ENCODE measurements at regions not wholly inside any gene's neighbourhood (a gene's known extent, or its start where the extent isn't known, plus 50 kb on each side); places are given as distances from the start of the nearest gene placed in this dataset.
"Not testable (repeated sequence)": the region's sequence is repeated elsewhere in the genome, so short reads cannot be mapped to it uniquely, and the experiment has no call there.

GRCh38 chr11:69948256-69949141 is 129.3 kb upstream of the FGF3 start:
- in situ Hi-C loops (cut with HindIII; ENCODE audit: low pct_unique_long_range_greater_than_20kb, low sequenced_read_pairs) = no loop called here
- no peak for DNase-seq (ENCODE audit: low read depth in 1 of 2, low spot score in 1 of 2)

GRCh38 chr11:69949327-69949726 is 128.8 kb upstream of the ANO1 start:
- DNase-seq (ENCODE audit: low read depth in 1 of 2, low spot score in 1 of 2) = no peak
- in situ Hi-C loops (cut with HindIII; ENCODE audit: low pct_unique_long_range_greater_than_20kb, low sequenced_read_pairs) = no loop called here
- TF ChIP-seq JUND (IDR thresholded peaks at IDR 0.05; ENCODE audit: low read depth) = no peak

More at GRCh38 chr11:69948256-69949141, 129.3 kb upstream of the FGF3 start:
- no peak for TF ChIP-seq JUND (IDR thresholded peaks at IDR 0.05; ENCODE audit: low read depth)

GRCh38 chr11:69950120-69950519 is 128.0 kb upstream of the ANO1 start:
- no peak for TF ChIP-seq JUND (IDR thresholded peaks at IDR 0.05; ENCODE audit: low read depth)
- peak; percentile 53 to 82 for DNase-seq (ENCODE audit: low read depth in 1 of 2, low spot score in 1 of 2)
- in situ Hi-C loops (cut with HindIII; ENCODE audit: low pct_unique_long_range_greater_than_20kb, low sequenced_read_pairs) = no loop called here

GRCh38 chr11:69950621-69951020 is 127.5 kb upstream of the ANO1 start:
- TF ChIP-seq JUND (IDR thresholded peaks at IDR 0.05; ENCODE audit: low read depth) = no peak
- in situ Hi-C loops (cut with HindIII; ENCODE audit: low pct_unique_long_range_greater_than_20kb, low sequenced_read_pairs) = no loop called here
- no peak for DNase-seq (ENCODE audit: low read depth in 1 of 2, low spot score in 1 of 2)

GRCh38 chr11:69951821-69952220 is 126.3 kb upstream of the ANO1 start:
- in situ Hi-C loops (cut with HindIII; ENCODE audit: low pct_unique_long_range_greater_than_20kb, low sequenced_read_pairs) = no loop called here
- DNase-seq (ENCODE audit: low read depth in 1 of 2, low spot score in 1 of 2) = no peak
- TF ChIP-seq JUND (IDR thresholded peaks at IDR 0.05; ENCODE audit: low read depth) = no peak

GRCh38 chr11:69952229-69952975 is 125.7 kb upstream of the ANO1 start:
- in situ Hi-C loops (cut with HindIII; ENCODE audit: low pct_unique_long_range_greater_than_20kb, low sequenced_read_pairs); DNase-seq (ENCODE audit: low read depth in 1 of 2, low spot score in 1 of 2): not testable (repeated sequence)

GRCh38 chr11:69953356-69953755 is 124.8 kb upstream of the ANO1 start:
- in situ Hi-C loops (cut with HindIII; ENCODE audit: low pct_unique_long_range_greater_than_20kb, low sequenced_read_pairs) = no loop called here
- TF ChIP-seq JUND (IDR thresholded peaks at IDR 0.05; ENCODE audit: low read depth) = no peak

GRCh38 chr11:69954756-69955155 is 123.4 kb upstream of the ANO1 start:
- in situ Hi-C loops (cut with HindIII; ENCODE audit: low pct_unique_long_range_greater_than_20kb, low sequenced_read_pairs) = no loop called here
- DNase-seq (ENCODE audit: low read depth in 1 of 2, low spot score in 1 of 2) = no peak

More at GRCh38 chr11:69953356-69953755, 124.8 kb upstream of the ANO1 start:
- no peak for DNase-seq (ENCODE audit: low read depth in 1 of 2, low spot score in 1 of 2)

GRCh38 chr11:69956669-69957190 is 121.4 kb upstream of the ANO1 start:
- in situ Hi-C loops (cut with HindIII; ENCODE audit: low pct_unique_long_range_greater_than_20kb, low sequenced_read_pairs) = no loop called here
- DNase-seq (ENCODE audit: low read depth in 1 of 2, low spot score in 1 of 2) = no peak
- no peak for TF ChIP-seq JUND (IDR thresholded peaks at IDR 0.05; ENCODE audit: low read depth)

More at GRCh38 chr11:69954756-69955155, 123.4 kb upstream of the ANO1 start:
- no peak for TF ChIP-seq JUND (IDR thresholded peaks at IDR 0.05; ENCODE audit: low read depth)

GRCh38 chr11:69957849-69958248 is 120.3 kb upstream of the ANO1 start:
- DNase-seq (ENCODE audit: low read depth in 1 of 2, low spot score in 1 of 2) = no peak
- in situ Hi-C loops (cut with HindIII; ENCODE audit: low pct_unique_long_range_greater_than_20kb, low sequenced_read_pairs) = no loop called here
- TF ChIP-seq JUND (IDR thresholded peaks at IDR 0.05; ENCODE audit: low read depth) = no peak

GRCh38 chr11:69958308-69958707 is 119.8 kb upstream of the ANO1 start:
- in situ Hi-C loops (cut with HindIII; ENCODE audit: low pct_unique_long_range_greater_than_20kb, low sequenced_read_pairs) = no loop called here
- peak in 1 of 2 experiments; percentile 37 for DNase-seq (ENCODE audit: low read depth in 1 of 2, low spot score in 1 of 2)
- no peak for TF ChIP-seq JUND (IDR thresholded peaks at IDR 0.05; ENCODE audit: low read depth)

- in situ Hi-C loops (cut with HindIII; ENCODE audit: low pct_unique_long_range_greater_than_20kb, low sequenced_read_pairs) = no loop called here
- TF ChIP-seq JUND (IDR thresholded peaks at IDR 0.05; ENCODE audit: low read depth) = no peak
- no peak for DNase-seq (ENCODE audit: low read depth in 1 of 2, low spot score in 1 of 2)
Measured at GRCh38 chr11:69959461-69959860, 118.7 kb upstream of the ANO1 start.

- DNase-seq (ENCODE audit: low read depth in 1 of 2, low spot score in 1 of 2) = no peak
- no peak for TF ChIP-seq JUND (IDR thresholded peaks at IDR 0.05; ENCODE audit: low read depth)
- in situ Hi-C loops (cut with HindIII; ENCODE audit: low pct_unique_long_range_greater_than_20kb, low sequenced_read_pairs) = no loop called here
Measured at GRCh38 chr11:69961738-69962137, 116.4 kb upstream of the ANO1 start.

Measured in T47D (cell line).